ENCODE measurements at regions not wholly inside any gene's neighbourhood (a gene's known extent, or its start where the extent isn't known, plus 50 kb on each side); places are given as distances from the start of the nearest gene placed in this dataset.

- Histone ChIP-seq H3K4me1 (ENCODE audit: control insufficient read depth, insufficient read depth, low read length) (no peaks in the 10 kb centered on the region), H3K9ac (ENCODE audit: control insufficient read depth, insufficient read depth, low read length) (no peak overlapping the region), H3K4me2 (ENCODE audit: control insufficient read depth, insufficient read depth) (no peak overlapping the region), H4K20me1 (ENCODE audit: control insufficient read depth, insufficient read depth) (0 out of 2 replicates have a peak, but pooled peaks cover 3% of the 10 kb centered on the region), H3K4me3 (no peak overlapping the region), H2AFZ (ENCODE audit: control insufficient read depth, low read depth, low read length) (no peak overlapping the region), H3K36me3 (ENCODE audit: control insufficient read depth in 2 of 2, insufficient read depth in 2 of 2, low read length in 1 of 2) (no peaks in the 10 kb centered on the region), H3K79me2 (ENCODE audit: control insufficient read depth, insufficient read depth, low read length) (no peaks in the 10 kb centered on the region), H3K27me3 (replicated peaks in 1 of 2; ENCODE audit: control insufficient read depth in 2 of 2, insufficient read depth in 2 of 2, low read length in 1 of 2) (no peaks in the 10 kb centered on the region), H3K27ac (ENCODE audit: control insufficient read depth, insufficient read depth) (no peak overlapping the region), H3K9me3 (replicated peaks; ENCODE audit: control insufficient read depth, insufficient read depth, low read length) (no peaks in the 10 kb centered on the region)
- RAD21 ChIA-PET (ENCODE audit: unreplicated experiment), result interaction anchor here (1.0 kb wide), 1 partner anchor 54 kb away, joined by 3 read pairs; no protein-coding TSS in a partner anchor
- BruUV-seq (replicated peaks), result no TSS peak
- intact Hi-C loops (cut with micrococcal nuclease; ENCODE audit: unreplicated experiment), result no loop called here
- 24% methylated on average over 5 of the region's 5 CpGs for WGBS (ENCODE audit: insufficient coverage, insufficient replicate concordance, low lambda C conversion rate, missing lambda C conversion rate)
- DNase-seq (ENCODE audit: low read depth, low spot score) (no peak), ATAC-seq (no peak), FAIRE-seq (no peak)
- SMC1A ChIA-PET (ENCODE audit: uncharacterized antibody, unreplicated experiment), result interaction anchor here (1.0 kb wide), 1 partner anchor 11 kb away, joined by 3 read pairs; no protein-coding TSS in a partner anchor
- POLR2A ChIA-PET, result no interaction called here
- in situ Hi-C loops (cut with MboI), result no loop called here
- no peak for TF ChIP-seq HSF1 (IDR thresholded peaks at IDR 0.05; ENCODE audit: low read depth, low read length)
- TF ChIP-seq GATAD2B (conservative IDR thresholded peaks at IDR 0.05; ENCODE audit: low read depth), result no peak
- no peak for TF ChIP-seq NFYA (IDR thresholded peaks at IDR 0.05; ENCODE audit: borderline replicate concordance, low read depth, low read length)
- no peak for TF ChIP-seq SUPT20H (IDR thresholded peaks at IDR 0.05; ENCODE audit: borderline replicate concordance, control insufficient read depth, low read depth, low read length)
- no peak for TF ChIP-seq MEF2B (IDR thresholded peaks at IDR 0.05; ENCODE audit: partially characterized antibody, poor library complexity, severe bottlenecking)
- TF ChIP-seq SIN3A (IDR thresholded peaks at IDR 0.05; ENCODE audit: low read depth, low read length), result no peak
- TF ChIP-seq NFXL1 (IDR thresholded peaks at IDR 0.05; ENCODE audit: borderline replicate concordance), result no peak
- TF ChIP-seq RELA (IDR thresholded peaks at IDR 0.05; ENCODE audit: borderline replicate concordance, partially characterized antibody), result no peak
- no peak for TF ChIP-seq E2F4 (IDR thresholded peaks at IDR 0.05; ENCODE audit: low read depth, low read length)
- no peak for TF ChIP-seq NFYB (IDR thresholded peaks at IDR 0.05; ENCODE audit: insufficient read depth, low read depth, low read length)
- CTCF ChIA-PET, result interaction anchor here (0.7 to 1.3 kb wide), 3 partner anchors 9 to 235 kb away, joined by 3 to 4 read pairs (median 3); no protein-coding TSS in a partner anchor
Observed at GRCh38 chr10:30187010-30187409, 127.6 kb upstream of the JCAD start.

Data from GM12878 (cell line).